Ovary (tissue), 3 donors: ENCODE measurements at regions not wholly inside any gene's neighbourhood (a gene's known extent, or its start where the extent isn't known, plus 50 kb on each side); places are given as distances from the start of the nearest gene placed in this dataset.

Experiments
- CTCF ChIP-seq, 3 donors: fragments of 450-650 bp in 2 of 3; fragments of 200-600 bp in 1 of 3; IDR thresholded peaks; one replicate each; pipeline versions ENCODE4 v1.5.1 to v1.8.0; 2016 to 2022; ENCODE audit warnings: antibody characterized with exemption in 3 of 3, mild to moderate bottlenecking in 1 of 3
- EP300 ChIP-seq: sonication (generic); formaldehyde crosslinking; IDR thresholded peaks from one replicate; pipeline ENCODE4 v1.6.1; 2017; ENCODE audit warnings: antibody characterized with exemption
- POLR2A ChIP-seq: fragments of 450-650 bp; IDR thresholded peaks from one replicate; pipeline ENCODE4 v1.6.1; 2017; ENCODE audit warnings: antibody characterized with exemption, mild to moderate bottlenecking, moderate library complexity
- donor health status: DM: no; HTN: no; CAD: no.

DNA sequence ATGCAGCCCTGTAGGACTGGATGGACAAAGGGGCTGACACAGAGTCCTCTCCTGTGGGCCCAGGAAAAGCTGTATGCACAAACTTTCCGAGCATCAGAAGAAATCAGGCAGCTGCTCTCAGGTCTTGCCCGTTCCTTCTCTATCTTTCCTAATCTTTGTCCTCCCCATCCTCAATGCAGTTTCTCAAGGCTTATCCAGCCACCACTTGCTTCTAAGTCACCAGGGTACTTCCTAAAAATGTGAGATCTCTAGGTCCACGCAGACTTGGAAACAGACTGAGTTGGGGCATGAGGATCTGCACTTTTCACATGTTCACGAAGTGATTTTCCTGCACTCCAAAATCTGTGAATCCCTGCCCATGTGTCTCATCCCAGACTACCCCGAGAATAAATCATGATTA, 394.5 kb upstream of the SLC35B3 start:
- TF ChIP-seq CTCF (IDR thresholded peaks at IDR 0.05) (no peak), EP300 (no peak), POLR2A (no peak)
